ENCODE measurements at regions not wholly inside any gene's neighbourhood (a gene's known extent, or its start where the extent isn't known, plus 50 kb on each side); places are given as distances from the start of the nearest gene placed in this dataset.

DNA sequence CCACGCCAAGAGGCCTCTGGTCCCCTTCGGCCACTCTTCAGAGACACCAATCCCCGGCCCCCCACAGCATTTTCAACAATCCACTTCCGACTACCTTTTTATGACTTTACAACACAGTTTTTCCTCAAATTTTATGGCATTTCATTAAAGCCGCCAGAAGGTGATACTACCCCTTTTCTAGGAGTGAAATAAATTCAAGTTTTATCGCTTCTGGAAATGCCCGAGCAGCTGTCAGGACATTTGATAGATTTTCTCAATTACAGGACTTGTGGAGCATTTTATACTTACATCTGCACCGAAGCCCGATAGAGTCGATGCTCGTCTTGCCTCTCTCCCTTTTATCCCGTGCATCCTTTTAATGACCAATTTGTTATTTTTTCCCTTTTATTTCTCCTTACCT lies 108.1 kb upstream of the CREB1 start:
- H3K4me2 ChIP-seq (ENCODE audit: low read depth, low read length): no peak overlapping the region
- H2AK9ac ChIP-seq (replicated peaks; ENCODE audit: low read depth, low read length, poor library complexity): no peak overlapping the region
- dilution Hi-C loops (cut with HindIII; ENCODE audit: low sequenced_read_pairs, unreplicated experiment): no loop called here
- in situ Hi-C loops (cut with MboI; ENCODE audit: low sequenced_read_pairs): no loop called here
- DNase-seq: no peak
- no peak overlapping the region for H3K14ac ChIP-seq (replicated peaks; ENCODE audit: low read depth, low read length)
- peaks cover 3% of the 10 kb centered on the region; the same call in 1 of the 2 replicates for H3K9me3 ChIP-seq (ENCODE audit: control insufficient read depth, insufficient read depth, low read length)
- no peaks in the 10 kb centered on the region for H3K36me3 ChIP-seq (ENCODE audit: control insufficient read depth, insufficient read depth, low read length)
- TF ChIP-seq MXI1 (IDR thresholded peaks at IDR 0.05; ENCODE audit: borderline replicate concordance, low read depth, low read length): no peak
- TF ChIP-seq NFE2L2 (IDR thresholded peaks at IDR 0.05; ENCODE audit: low read depth, low read length): no peak
- no TSS peak for BruUV-seq (replicated peaks)
- no peaks in the 10 kb centered on the region for H4K20me1 ChIP-seq (ENCODE audit: insufficient read depth, low read length)
- ChIA-PET CTCF (no interaction called here), POLR2A (ENCODE audit: unreplicated experiment) (no interaction called here)
- no peak overlapping the region for H2BK20ac ChIP-seq (ENCODE audit: low read depth, low read length)
- H3K4me3 ChIP-seq (ENCODE audit: insufficient read depth, low read depth, low read length): no peak overlapping the region
- no peak overlapping the region for H3K27ac ChIP-seq (ENCODE audit: insufficient read depth, low read length)
- no peak overlapping the region for H4K91ac ChIP-seq (ENCODE audit: insufficient read depth, low read depth, low read length)
- no peak overlapping the region for H3K56ac ChIP-seq (ENCODE audit: extremely low read depth, insufficient read depth, low read length)
- H2AFZ ChIP-seq (replicated peaks; ENCODE audit: low read length, poor library complexity): no peak overlapping the region
- no peaks in the 10 kb centered on the region for H3K79me1 ChIP-seq (ENCODE audit: low read depth in 1 of 2, low read length in 2 of 2)
- H4K5ac ChIP-seq (ENCODE audit: low read depth, low read length): no peak overlapping the region
- no peak overlapping the region for H2AK5ac ChIP-seq (ENCODE audit: low read depth, low read length)
- H3K4ac ChIP-seq (ENCODE audit: low read depth, low read length): no peak overlapping the region
- intact Hi-C loops (cut with micrococcal nuclease): no loop called here
- no peak overlapping the region for H2BK5ac ChIP-seq (ENCODE audit: low read depth, low read length, poor library complexity, severe bottlenecking)
- H3K23ac ChIP-seq (ENCODE audit: low read depth, low read length): no peak overlapping the region
- H3K9me1 ChIP-seq (ENCODE audit: insufficient read depth, low read length): 0 out of 2 replicates have a peak, but pooled peaks cover 2% of the 10 kb centered on the region
- no peak overlapping the region for H3K18ac ChIP-seq (ENCODE audit: low read depth, low read length)
- H2BK120ac ChIP-seq (ENCODE audit: low read depth, low read length): no peak overlapping the region
- peaks cover 4% of the 10 kb centered on the region for H3K27me3 ChIP-seq (ENCODE audit: control insufficient read depth, insufficient read depth, low read length)
- no peak overlapping the region for H4K8ac ChIP-seq (ENCODE audit: low read depth in 2 of 2, low read length in 2 of 2)
- WGBS, 2 experiments (ENCODE audit: extremely low coverage in 2 of 2, insufficient read length in 1 of 2): 100% methylated on average over 1 of the region's 12 CpGs; no CpG with 5 or more reads in 1 of the 2 experiments
- H2BK15ac ChIP-seq (ENCODE audit: low read depth, low read length): no peak overlapping the region
- H3K9ac ChIP-seq (ENCODE audit: low read depth, low read length): no peak overlapping the region
- H3K4me1 ChIP-seq (ENCODE audit: control insufficient read depth, insufficient read depth, low read length): no peaks in the 10 kb centered on the region; the same call in 1 of the 2 replicates
- ATAC-seq (ENCODE audit: low read depth): no peak

Measured in IMR-90 (cell line).